MM.1S (cell line): ENCODE measurements at regions not wholly inside any gene's neighbourhood (a gene's known extent, or its start where the extent isn't known, plus 50 kb on each side); places are given as distances from the start of the nearest gene placed in this dataset.

Experiments used
- DNase-seq: peaks from one replicate; pipeline ENCODE4 v3.0.0-alpha.2; 2015
- H2AFZ ChIP-seq: fragments of 300-600 bp; sonication (generic); 2 replicates; pipeline ENCODE4 v1.6.0; 2016; ENCODE audit warnings: antibody characterized with exemption, low read length
- H3F3A ChIP-seq: fragments of 300-600 bp; sonication (generic); 2 replicates; pipeline ENCODE4 v1.6.1; 2016; ENCODE audit warnings: mild to moderate bottlenecking, antibody characterized with exemption, low read length, moderate library complexity, mixed read lengths; ENCODE audit not compliant: insufficient read depth
- H3K27ac ChIP-seq: fragments of 300-600 bp; sonication (generic); 2 replicates; pipeline ENCODE4 v1.5.1; 2016; ENCODE audit warnings: mild to moderate bottlenecking, low read length
- H3K27me3 ChIP-seq: fragments of 300-600 bp; sonication (generic); replicated peaks from 2 replicates; pipeline ENCODE4 v1.6.0; 2016; ENCODE audit warnings: low read length; ENCODE audit not compliant: insufficient read depth
- H3K36me3 ChIP-seq: fragments of 300-600 bp; sonication (generic); replicated peaks from 2 replicates; pipeline ENCODE4 v1.6.1; 2016; ENCODE audit warnings: mild to moderate bottlenecking, low read length, mixed read lengths; ENCODE audit not compliant: insufficient read depth
- H3K4me1 ChIP-seq: fragments of 300-600 bp; sonication (generic); 2 replicates; pipeline ENCODE4 v1.6.1; 2016; ENCODE audit warnings: low read length, mixed read lengths
- H3K4me2 ChIP-seq: fragments of 300-600 bp; sonication (generic); 2 replicates; pipeline ENCODE4 v1.6.0; 2016; ENCODE audit warnings: low read depth, low read length
- H3K4me3 ChIP-seq: fragments of 300-600 bp; sonication (generic); 2 replicates; pipeline ENCODE4 v1.5.1; 2016; ENCODE audit warnings: low read length, mixed read lengths
- H3K79me2 ChIP-seq: fragments of 300-600 bp; sonication (generic); 2 replicates; pipeline ENCODE4 v1.6.1; 2016; ENCODE audit warnings: mixed run types, low read length, mixed read lengths
- H3K9ac ChIP-seq: fragments of 300-600 bp; sonication (generic); 2 replicates; pipeline ENCODE4 v1.6.1; 2016; ENCODE audit warnings: low read length, mixed read lengths
- H3K9me2 ChIP-seq: fragments of 300-600 bp; sonication (generic); replicated peaks from 2 replicates; pipeline ENCODE4 v1.6.1; 2016; ENCODE audit warnings: mild to moderate bottlenecking, low read length, mixed read lengths; ENCODE audit not compliant: insufficient read depth
- H3K9me3 ChIP-seq: fragments of 300-600 bp; sonication (generic); replicated peaks from 2 replicates; pipeline ENCODE4 v1.6.1; 2016; ENCODE audit warnings: mild to moderate bottlenecking, low read length, mixed read lengths; ENCODE audit not compliant: insufficient read depth
- H4K20me1 ChIP-seq: fragments of 300-600 bp; sonication (generic); 2 replicates; pipeline ENCODE4 v1.6.1; 2016; ENCODE audit warnings: mild to moderate bottlenecking, low read length, moderate library complexity, mixed read lengths; ENCODE audit not compliant: insufficient read depth
- CTCF ChIP-seq: fragments of 300-600 bp; sonication (generic); IDR thresholded peaks from 2 replicates; pipeline ENCODE4 v1.5.1; 2016; ENCODE audit warnings: antibody characterized with exemption, low read length, mixed read lengths
- EZH2 ChIP-seq: fragments of 300-600 bp; sonication (generic); optimal IDR thresholded peaks from 2 replicates; pipeline ENCODE3; 2017; ENCODE audit warnings: low read depth, mild to moderate bottlenecking, antibody characterized with exemption, low read length, mixed read lengths
- EZH2phosphoT487 ChIP-seq: fragments of 300-600 bp; sonication (generic); IDR thresholded peaks from 2 replicates; pipeline ENCODE4 v1.6.1; 2018; ENCODE audit warnings: antibody characterized with exemption, low read length

GRCh38 chr2:6562771-6563170, 302.9 kb downstream of the CMPK2 start:
- Histone ChIP-seq H2AFZ (no peak overlapping the region), H3K27ac (no peak overlapping the region)
- no peak for DNase-seq

GRCh38 chr2:6564326-6564725, 301.4 kb downstream of the CMPK2 start:
- no peak overlapping the region for H2AFZ ChIP-seq
- no peak for TF ChIP-seq CTCF
- no peak for TF ChIP-seq EZH2
- TF ChIP-seq EZH2phosphoT487: no peak

More at GRCh38 chr2:6562771-6563170, 302.9 kb downstream of the CMPK2 start:
- Histone ChIP-seq H3K4me1 (no peaks in the 10 kb centered on the region), H3K9me3 (no peaks in the 10 kb centered on the region), H3K4me3 (no peak overlapping the region), H3K9me2 (no peaks in the 10 kb centered on the region), H3K9ac (no peak overlapping the region), H3K27me3 (no peaks in the 10 kb centered on the region), H3F3A (no peaks in the 10 kb centered on the region), H3K79me2 (no peaks in the 10 kb centered on the region), H3K4me2 (no peak overlapping the region), H4K20me1 (no peaks in the 10 kb centered on the region), H3K36me3 (no peaks in the 10 kb centered on the region)
- TF ChIP-seq CTCF: no peak
- TF ChIP-seq EZH2: no peak
- TF ChIP-seq EZH2phosphoT487: no peak

GRCh38 chr2:6574121-6574520, 291.6 kb downstream of the CMPK2 start:
- H4K20me1 ChIP-seq: no peaks in the 10 kb centered on the region
- H2AFZ ChIP-seq: no peak overlapping the region
- no peak overlapping the region for H3K4me2 ChIP-seq
- H3K27me3 ChIP-seq: no peaks in the 10 kb centered on the region
- DNase-seq: no peak
- no peak overlapping the region for H3K9ac ChIP-seq
- H3K27ac ChIP-seq: no peak overlapping the region
- H3F3A ChIP-seq: no peaks in the 10 kb centered on the region
- H3K9me3 ChIP-seq: no peaks in the 10 kb centered on the region
- H3K9me2 ChIP-seq: no peaks in the 10 kb centered on the region
- no peaks in the 10 kb centered on the region for H3K4me1 ChIP-seq
- no peak overlapping the region for H3K4me3 ChIP-seq
- no peaks in the 10 kb centered on the region for H3K79me2 ChIP-seq
- no peaks in the 10 kb centered on the region for H3K36me3 ChIP-seq
- TF ChIP-seq EZH2phosphoT487 (no peak), CTCF (no peak), EZH2 (no peak)

More at GRCh38 chr2:6564326-6564725, 301.4 kb downstream of the CMPK2 start:
- H3K9me3 ChIP-seq: no peaks in the 10 kb centered on the region
- no peak overlapping the region for H3K4me2 ChIP-seq
- H3K4me1 ChIP-seq: no peaks in the 10 kb centered on the region
- no peak overlapping the region for H3K9ac ChIP-seq
- no peaks in the 10 kb centered on the region for H4K20me1 ChIP-seq
- DNase-seq: no peak
- no peaks in the 10 kb centered on the region for H3K9me2 ChIP-seq
- H3F3A ChIP-seq: no peaks in the 10 kb centered on the region
- no peaks in the 10 kb centered on the region for H3K36me3 ChIP-seq
- no peaks in the 10 kb centered on the region for H3K27me3 ChIP-seq
- no peak overlapping the region for H3K4me3 ChIP-seq
- H3K79me2 ChIP-seq: no peaks in the 10 kb centered on the region
- H3K27ac ChIP-seq: no peak overlapping the region
